Body of pancreas (tissue), 4 donors: ENCODE measurements at regions not wholly inside any gene's neighbourhood (a gene's known extent, or its start where the extent isn't known, plus 50 kb on each side); places are given as distances from the start of the nearest gene placed in this dataset.

ENCODE experiments used
- ATAC-seq: fragments of 150-250 bp; one replicate; pipeline ENCODE4 v1.9.1; 2016
- DNase-seq, 4 donors: peaks; one replicate each; pipeline ENCODE4 v3.0.0-alpha.2; 2019
- H3K27ac ChIP-seq, 4 donors: fragments of 200-600 bp; sonication (generic); 1 replicate in 3 of 4; 2 replicates in 1 of 4; pipeline versions ENCODE4 v1.5.1 to v1.6.1; 2016 to 2019; ENCODE audit warnings: mild to moderate bottlenecking in 1 of 4, mixed read lengths in 1 of 4, moderate library complexity in 1 of 4
- H3K27me3 ChIP-seq, 2 donors: fragments of 200-600 bp; sonication (generic); one replicate each; pipeline ENCODE4 v1.6.0; 2016; ENCODE audit warnings: mild to moderate bottlenecking in 1 of 2
- H3K36me3 ChIP-seq, 2 donors: fragments of 200-600 bp; sonication (generic); replicated peaks in 1 of 2; 2 replicates each; pipeline ENCODE4 v1.5.1; 2016; ENCODE audit warnings: low read depth in 2 of 2; ENCODE audit not compliant: insufficient read depth in 1 of 2
- H3K4me1 ChIP-seq: fragments of 200-600 bp; sonication (generic); one replicate; pipeline ENCODE4 v1.6.0; 2016
- H3K4me3 ChIP-seq, 2 donors: fragments of 200-600 bp; sonication (generic); 1 replicate in 1 of 2; 2 replicates in 1 of 2; pipeline ENCODE4 v1.5.1; 2016 to 2019
- H3K9me3 ChIP-seq, 3 donors: fragments of 200-600 bp; sonication (generic); 1 replicate in 2 of 3; 2 replicates in 1 of 3; pipeline ENCODE4 v1.5.1; 2016
- CTCF ChIP-seq, 7 experiments: fragments of 450-650 bp in 4 of 7; fragments of 200-600 bp in 3 of 7; sonication (generic) in 3 of 7; IDR thresholded peaks; one replicate each; pipeline ENCODE4 v1.5.1; 2016 to 2019; ENCODE audit warnings: antibody characterized with exemption in 7 of 7
- POLR2A ChIP-seq, 3 donors: fragments of 450-650 bp; IDR thresholded peaks; one replicate each; pipeline ENCODE4 v1.6.1; 2016; ENCODE audit warnings: antibody characterized with exemption in 3 of 3, mild to moderate bottlenecking in 2 of 3
- WGBS, 2 donors: methylation state at CpG; one replicate each; pipeline ENCODE4 v1.1.5; 2017; 5-methylcytosine and 5-hydroxymethylcytosine counted together
- intact Hi-C: fragments of 100-400 bp; cut with DNase I; formaldehyde crosslinking; loops from one replicate; pipeline ENCODE4 v1.15.1; 2023

- no peak for TF ChIP-seq CTCF (IDR thresholded peaks at IDR 0.05)
- no peak for TF ChIP-seq POLR2A (IDR thresholded peaks at IDR 0.05)
Measured at GRCh38 chr14:48546996-48547395, 871.6 kb upstream of the MDGA2 start.

GRCh38 chr14:48537600-48537999, 862.2 kb upstream of the MDGA2 start:
- Histone ChIP-seq H3K9me3 (no peaks in the 10 kb centered on the region), H3K27me3 (no peaks in the 10 kb centered on the region), H3K4me1 (no peaks in the 10 kb centered on the region), H3K4me3 (no peak overlapping the region), H3K27ac (no peak overlapping the region), H3K36me3 (no peaks in the 10 kb centered on the region)
- DNase-seq (no peak), ATAC-seq (no peak)
- TF ChIP-seq CTCF (IDR thresholded peaks at IDR 0.05), result no peak
- TF ChIP-seq POLR2A (IDR thresholded peaks at IDR 0.05), result no peak
- intact Hi-C loops, result no loop called here

More at GRCh38 chr14:48546996-48547395, 871.6 kb upstream of the MDGA2 start:
- Histone ChIP-seq H3K4me3 (no peak overlapping the region), H3K36me3 (no peaks in the 10 kb centered on the region), H3K27me3 (no peaks in the 10 kb centered on the region), H3K9me3 (no peaks in the 10 kb centered on the region), H3K27ac (no peak overlapping the region), H3K4me1 (no peaks in the 10 kb centered on the region)
- no peak for ATAC-seq
- DNase-seq, result no peak
- intact Hi-C loops, result no loop called here
- WGBS, 2 donors, result 38 to 68% methylated on average over 4 of the region's 4 CpGs

- DNase-seq, result no peak
- intact Hi-C loops, result no loop called here
- no peak overlapping the region for H3K4me3 ChIP-seq
- H3K27me3 ChIP-seq, result no peaks in the 10 kb centered on the region
- WGBS, 2 donors, result 31 to 33% methylated on average over 3 of the region's 3 CpGs
- no peaks in the 10 kb centered on the region for H3K9me3 ChIP-seq
- no peaks in the 10 kb centered on the region for H3K36me3 ChIP-seq
- no peak for ATAC-seq
- no peaks in the 10 kb centered on the region for H3K4me1 ChIP-seq
- TF ChIP-seq POLR2A (IDR thresholded peaks at IDR 0.05) (no peak), CTCF (IDR thresholded peaks at IDR 0.05) (no peak)
- H3K27ac ChIP-seq, result no peak overlapping the region
Measured at GRCh38 chr14:48536318-48536717, 860.9 kb upstream of the MDGA2 start.

GRCh38 chr14:48527832-48528231, 852.4 kb upstream of the MDGA2 start:
- H3K4me1 ChIP-seq, result no peaks in the 10 kb centered on the region

More at GRCh38 chr14:48527832-48528231, 852.4 kb upstream of the MDGA2 start:
- Histone ChIP-seq H3K9me3 (no peaks in the 10 kb centered on the region), H3K36me3 (no peaks in the 10 kb centered on the region), H3K27ac (no peak overlapping the region), H3K4me3 (no peak overlapping the region), H3K27me3 (no peaks in the 10 kb centered on the region)
- intact Hi-C loops, result no loop called here
- TF ChIP-seq CTCF (IDR thresholded peaks at IDR 0.05) (no peak), POLR2A (IDR thresholded peaks at IDR 0.05) (no peak)
- no peak for ATAC-seq
- DNase-seq, result no peak
- 10 to 19% methylated on average over 2 of the region's 2 CpGs for WGBS, 2 donors
